NCI-H460 (cell line): ENCODE measurements at regions not wholly inside any gene's neighbourhood (a gene's known extent, or its start where the extent isn't known, plus 50 kb on each side); places are given as distances from the start of the nearest gene placed in this dataset.
A peak's percentile ranks its signal among the peaks of the same experiment; 100 is the strongest.

Source experiments
- DNase-seq: peaks from one replicate; pipeline ENCODE4 v3.0.0-alpha.2; 2016; ENCODE audit warnings: low read depth; ENCODE audit errors: extremely low read depth

- no peak for DNase-seq
These were observed 159.4 kb upstream of the SEMA3A start for GRCh38 chr7:84354030-84354429.

- no peak for DNase-seq
These were observed 144.7 kb upstream of the SEMA3A start for GRCh38 chr7:84339306-84339705.

GRCh38 chr7:84337429-84337828, 142.8 kb upstream of the SEMA3A start:
- no peak for DNase-seq

GRCh38 chr7:84336766-84337165, 142.2 kb upstream of the SEMA3A start:
- DNase-seq: no peak

- no peak for DNase-seq
These were observed 141.7 kb upstream of the SEMA3A start for GRCh38 chr7:84336303-84336702.

- DNase-seq: no peak
These were observed 137.0 kb upstream of the SEMA3A start for GRCh38 chr7:84331616-84332015.

GRCh38 chr7:84328571-84328970, 134.0 kb upstream of the SEMA3A start:
- DNase-seq: no peak

GRCh38 chr7:84324136-84324630, 129.6 kb upstream of the SEMA3A start:
- no peak for DNase-seq

- no peak for DNase-seq
These were observed 122.9 kb upstream of the SEMA3A start for GRCh38 chr7:84317536-84317935.

- DNase-seq: no peak
These were observed 119.7 kb upstream of the SEMA3A start for GRCh38 chr7:84314263-84314662.

GRCh38 chr7:84304407-84304806, 109.8 kb upstream of the SEMA3A start:
- no peak for DNase-seq

- no peak for DNase-seq
These were observed 108.4 kb upstream of the SEMA3A start for GRCh38 chr7:84302949-84303348.

- DNase-seq: no peak
These were observed 103.0 kb upstream of the SEMA3A start for GRCh38 chr7:84297616-84298015.

- DNase-seq: no peak
These were observed 100.4 kb upstream of the SEMA3A start for GRCh38 chr7:84294847-84295455.

- no peak for DNase-seq
These were observed 99.8 kb upstream of the SEMA3A start for GRCh38 chr7:84294391-84294790.

- no peak for DNase-seq
These were observed 97.2 kb upstream of the SEMA3A start for GRCh38 chr7:84291756-84292155.

- DNase-seq: no peak
These were observed 89.2 kb upstream of the SEMA3A start for GRCh38 chr7:84283798-84284197.

GRCh38 chr7:84281518-84281917, 86.9 kb upstream of the SEMA3A start:
- no peak for DNase-seq

- DNase-seq: no peak
These were observed 83.1 kb upstream of the SEMA3A start for GRCh38 chr7:84277628-84278224.

GRCh38 chr7:84274029-84274638, 79.5 kb upstream of the SEMA3A start:
- no peak for DNase-seq

- peak; percentile 12 for DNase-seq
These were observed 77.0 kb upstream of the SEMA3A start for GRCh38 chr7:84271543-84271942.

GRCh38 chr7:84264396-84264795, 69.8 kb upstream of the SEMA3A start:
- DNase-seq: no peak
